ENCODE measurements at regions not wholly inside any gene's neighbourhood (a gene's known extent, or its start where the extent isn't known, plus 50 kb on each side); places are given as distances from the start of the nearest gene placed in this dataset.

DNA sequence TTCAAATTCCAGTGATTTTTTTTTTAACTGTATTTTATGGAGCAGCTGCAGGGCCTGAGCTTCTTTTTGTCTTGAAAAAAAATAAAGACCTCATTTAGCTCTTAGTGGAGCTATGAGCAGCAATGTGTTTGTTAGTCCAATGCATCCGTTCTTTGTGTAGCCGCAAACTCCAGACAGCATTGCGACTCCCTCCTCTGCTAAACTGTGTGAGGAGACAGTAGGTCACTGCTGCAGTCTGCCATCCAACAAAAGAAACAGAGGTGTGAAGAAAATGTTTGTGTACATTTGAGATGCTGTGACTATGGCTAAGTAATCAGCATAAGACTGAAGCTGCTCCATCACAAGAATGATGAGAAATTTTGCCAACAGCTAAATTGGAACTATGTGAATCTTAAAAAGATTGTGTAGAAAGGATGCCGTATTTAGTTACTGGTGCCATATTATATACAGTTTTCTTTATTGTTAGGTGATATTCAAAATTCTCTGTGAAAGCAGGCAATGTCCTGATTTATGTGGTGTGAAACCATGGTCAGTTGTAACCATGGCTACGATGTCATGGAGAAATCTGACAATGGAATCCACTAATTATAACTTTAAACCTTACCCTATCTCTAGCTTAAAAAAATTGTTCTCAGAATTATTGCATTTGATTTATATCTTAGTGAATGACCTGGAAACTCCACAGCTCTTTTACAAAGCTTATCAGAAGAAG, 428.8 kb upstream of the EPHA7 start:
- TF ChIP-seq, protein P1, sequence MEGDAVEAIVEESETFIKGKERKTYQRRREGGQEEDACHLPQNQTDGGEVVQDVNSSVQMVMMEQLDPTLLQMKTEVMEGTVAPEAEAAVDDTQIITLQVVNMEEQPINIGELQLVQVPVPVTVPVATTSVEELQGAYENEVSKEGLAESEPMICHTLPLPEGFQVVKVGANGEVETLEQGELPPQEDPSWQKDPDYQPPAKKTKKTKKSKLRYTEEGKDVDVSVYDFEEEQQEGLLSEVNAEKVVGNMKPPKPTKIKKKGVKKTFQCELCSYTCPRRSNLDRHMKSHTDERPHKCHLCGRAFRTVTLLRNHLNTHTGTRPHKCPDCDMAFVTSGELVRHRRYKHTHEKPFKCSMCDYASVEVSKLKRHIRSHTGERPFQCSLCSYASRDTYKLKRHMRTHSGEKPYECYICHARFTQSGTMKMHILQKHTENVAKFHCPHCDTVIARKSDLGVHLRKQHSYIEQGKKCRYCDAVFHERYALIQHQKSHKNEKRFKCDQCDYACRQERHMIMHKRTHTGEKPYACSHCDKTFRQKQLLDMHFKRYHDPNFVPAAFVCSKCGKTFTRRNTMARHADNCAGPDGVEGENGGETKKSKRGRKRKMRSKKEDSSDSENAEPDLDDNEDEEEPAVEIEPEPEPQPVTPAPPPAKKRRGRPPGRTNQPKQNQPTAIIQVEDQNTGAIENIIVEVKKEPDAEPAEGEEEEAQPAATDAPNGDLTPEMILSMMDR (IDR thresholded peaks at IDR 0.05), result no peak
- TF ChIP-seq EP300 (IDR thresholded peaks at IDR 0.05) (no peak), POLR2A (IDR thresholded peaks at IDR 0.05) (no peak), POLR2AphosphoS5 (IDR thresholded peaks at IDR 0.05) (no peak)
